Stimulated activated effector memory CD8-positive, alpha-beta T cell treated with anti-CD3 and anti-CD28 coated beads, Interleukin-12 subunit alpha, Interleukin-12 subunit beta, amount 100 ng/mL, for 72 hours (primary cell): ENCODE measurements at regions not wholly inside any gene's neighbourhood (a gene's known extent, or its start where the extent isn't known, plus 50 kb on each side); places are given as distances from the start of the nearest gene placed in this dataset.

Source experiments
- ATAC-seq: fragments of 150-1000 bp; cut with Tn5 transposase; 2 replicates; pipeline ENCODE4 v1.10.0; 2021
- DNase-seq, 2 donors: peaks; one replicate each; pipeline ENCODE4 v3.0.0; 2021 to 2022; ENCODE audit warnings: low spot score in 2 of 2
- H3K27ac Mint-ChIP-seq: one replicate; pipeline ENCODE4 v1.8.0; 2022; ENCODE audit warnings: mild to moderate bottlenecking, mixed read lengths
- H3K36me3 Mint-ChIP-seq: one replicate; pipeline ENCODE4 v1.8.0; 2022; ENCODE audit warnings: mild to moderate bottlenecking, mixed read lengths
- H3K4me1 Mint-ChIP-seq: one replicate; pipeline ENCODE4 v1.8.0; 2022; ENCODE audit warnings: mixed read lengths
- H3K4me3 Mint-ChIP-seq: one replicate; pipeline ENCODE4 v1.8.0; 2022; ENCODE audit warnings: mild to moderate bottlenecking, mixed read lengths
- H3K9me3 Mint-ChIP-seq: one replicate; pipeline ENCODE4 v1.8.0; 2022; ENCODE audit warnings: mixed read lengths

GRCh38 chr17:55645361-55645760 is 77.3 kb downstream of the TMEM100 start:
- ATAC-seq: no peak
- H3K4me1 Mint-ChIP-seq: no peaks in the 10 kb centered on the region

DNA sequence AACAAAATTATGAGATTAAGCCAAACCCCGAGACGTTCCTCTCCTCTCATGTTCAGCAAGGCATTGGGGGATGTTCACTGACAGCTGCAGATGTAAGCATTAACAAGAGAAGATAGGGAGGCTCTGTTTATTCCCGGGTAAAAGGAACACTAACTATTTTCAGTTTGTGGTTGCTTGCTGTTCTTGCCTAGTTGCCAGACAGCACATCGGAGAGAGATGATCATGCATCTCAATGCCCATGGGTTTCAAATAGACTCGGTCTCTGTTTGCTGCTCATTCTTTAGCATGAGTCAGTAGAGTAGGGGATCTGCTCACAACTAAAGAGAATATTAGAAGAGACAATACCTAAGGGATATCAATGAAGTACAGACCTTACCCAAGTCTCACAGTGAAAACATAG is 78.3 kb downstream of the TMEM100 start:
- H3K4me3 Mint-ChIP-seq: no peak overlapping the region
- ATAC-seq: no peak
- no peak overlapping the region for H3K27ac Mint-ChIP-seq
- no peaks in the 10 kb centered on the region for H3K4me1 Mint-ChIP-seq
- DNase-seq: no peak
- H3K9me3 Mint-ChIP-seq: no peaks in the 10 kb centered on the region
- no peaks in the 10 kb centered on the region for H3K36me3 Mint-ChIP-seq

More at GRCh38 chr17:55645361-55645760, 77.3 kb downstream of the TMEM100 start:
- no peak overlapping the region for H3K4me3 Mint-ChIP-seq
- no peaks in the 10 kb centered on the region for H3K36me3 Mint-ChIP-seq
- H3K9me3 Mint-ChIP-seq: no peaks in the 10 kb centered on the region
- H3K27ac Mint-ChIP-seq: no peak overlapping the region
- DNase-seq: no peak

DNA sequence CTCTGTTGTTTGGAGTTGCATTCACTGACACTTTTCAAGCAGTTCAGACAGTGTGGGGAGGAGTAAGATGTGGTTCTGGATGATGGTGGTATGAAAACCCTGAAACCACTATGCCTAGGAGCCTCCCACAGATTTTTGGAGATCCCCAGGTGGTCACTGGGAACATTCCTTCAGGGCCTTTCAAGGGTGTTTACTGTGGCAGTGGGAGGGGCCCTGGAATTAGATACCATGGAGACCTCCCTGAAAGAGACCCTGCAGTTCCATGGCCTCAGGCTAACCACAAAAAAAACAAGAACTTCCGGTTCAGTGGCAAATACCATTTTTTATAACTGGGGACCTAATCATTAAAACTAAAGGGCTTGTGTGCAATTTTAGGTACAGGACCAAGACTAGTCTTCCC is 79.9 kb downstream of the TMEM100 start:
- no peaks in the 10 kb centered on the region for H3K4me1 Mint-ChIP-seq
- H3K9me3 Mint-ChIP-seq: no peaks in the 10 kb centered on the region
- no peak for DNase-seq
- ATAC-seq: no peak
- no peaks in the 10 kb centered on the region for H3K36me3 Mint-ChIP-seq
- H3K27ac Mint-ChIP-seq: no peak overlapping the region
- H3K4me3 Mint-ChIP-seq: no peak overlapping the region

GRCh38 chr17:55641676-55642081 is 81.0 kb downstream of the TMEM100 start:
- no peaks in the 10 kb centered on the region for H3K9me3 Mint-ChIP-seq
- DNase-seq: no peak
- H3K27ac Mint-ChIP-seq: no peak overlapping the region
- no peak overlapping the region for H3K4me3 Mint-ChIP-seq
- no peaks in the 10 kb centered on the region for H3K36me3 Mint-ChIP-seq
- no peak for ATAC-seq
- H3K4me1 Mint-ChIP-seq: no peaks in the 10 kb centered on the region

GRCh38 chr17:55639096-55639495 is 83.6 kb downstream of the TMEM100 start:
- no peaks in the 10 kb centered on the region for H3K9me3 Mint-ChIP-seq
- H3K4me3 Mint-ChIP-seq: no peak overlapping the region
- H3K4me1 Mint-ChIP-seq: no peaks in the 10 kb centered on the region
- DNase-seq: no peak
- H3K27ac Mint-ChIP-seq: no peak overlapping the region
- ATAC-seq: no peak
- H3K36me3 Mint-ChIP-seq: no peaks in the 10 kb centered on the region

DNA sequence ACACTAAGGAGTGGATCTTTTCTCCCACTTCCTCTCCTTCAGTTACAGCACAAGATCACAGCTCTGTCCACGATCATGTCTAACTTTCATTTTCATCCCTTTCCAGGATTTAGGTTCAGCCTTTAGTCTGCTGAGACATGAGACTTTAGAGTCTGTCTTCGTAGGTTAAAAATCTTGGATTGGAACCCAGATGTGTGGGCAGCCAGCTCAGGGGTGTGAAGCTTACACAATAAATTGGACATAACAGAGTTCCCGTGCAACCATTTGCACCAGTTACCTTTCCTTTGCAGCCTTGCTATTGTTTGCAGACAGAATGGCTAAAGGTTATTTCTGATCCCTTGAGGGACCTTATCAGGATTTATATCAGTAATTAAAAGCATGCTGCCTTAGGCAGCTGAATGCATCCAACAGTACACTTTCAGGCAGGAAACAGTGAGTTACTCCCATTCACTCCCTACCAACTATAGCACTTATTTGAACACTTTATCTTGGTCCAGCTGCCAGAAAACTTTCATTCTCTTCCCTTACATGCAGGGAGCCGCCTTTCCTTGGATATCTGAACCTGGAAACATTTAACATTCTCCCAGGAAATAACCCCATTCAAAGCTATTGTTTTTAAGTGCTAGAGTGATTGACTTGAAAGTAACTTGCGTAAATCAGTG is 87.3 kb downstream of the TMEM100 start:
- H3K36me3 Mint-ChIP-seq: no peaks in the 10 kb centered on the region
- no peak for DNase-seq
- H3K9me3 Mint-ChIP-seq: no peaks in the 10 kb centered on the region

DNA sequence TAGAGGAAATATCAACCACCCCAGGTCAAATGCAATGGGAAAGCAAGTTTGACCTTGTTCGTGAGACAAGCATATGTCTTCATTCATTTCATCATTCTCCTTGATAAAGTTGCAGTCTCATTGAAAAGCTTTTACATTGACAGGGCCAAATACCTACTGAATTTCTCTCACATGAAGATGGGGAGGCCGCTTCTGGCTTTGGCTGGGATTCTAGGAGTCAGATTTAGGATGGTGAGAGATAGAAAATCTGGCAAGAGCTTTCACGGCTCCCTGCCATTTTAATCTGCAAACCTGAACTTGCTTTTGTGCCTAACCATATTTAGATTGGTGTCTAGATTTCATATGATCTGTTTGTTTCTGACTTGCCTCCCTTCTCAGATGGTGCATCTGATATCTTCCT is 88.0 kb downstream of the TMEM100 start:
- no peaks in the 10 kb centered on the region for H3K9me3 Mint-ChIP-seq

More for the DNA sequence above, 87.3 kb downstream of the TMEM100 start:
- H3K4me3 Mint-ChIP-seq: no peak overlapping the region
- H3K4me1 Mint-ChIP-seq: no peaks in the 10 kb centered on the region
- ATAC-seq: no peak
- H3K27ac Mint-ChIP-seq: no peak overlapping the region

GRCh38 chr17:55632893-55633292 is 89.8 kb downstream of the TMEM100 start:
- ATAC-seq: no peak
- no peak for DNase-seq
- no peak overlapping the region for H3K27ac Mint-ChIP-seq
- H3K9me3 Mint-ChIP-seq: no peaks in the 10 kb centered on the region
- no peak overlapping the region for H3K4me3 Mint-ChIP-seq
- no peaks in the 10 kb centered on the region for H3K36me3 Mint-ChIP-seq
- no peaks in the 10 kb centered on the region for H3K4me1 Mint-ChIP-seq

More for the DNA sequence above, 88.0 kb downstream of the TMEM100 start:
- ATAC-seq (no peak), DNase-seq (no peak)
- H3K4me1 Mint-ChIP-seq: no peaks in the 10 kb centered on the region
- no peak overlapping the region for H3K27ac Mint-ChIP-seq
- no peak overlapping the region for H3K4me3 Mint-ChIP-seq
- no peaks in the 10 kb centered on the region for H3K36me3 Mint-ChIP-seq

GRCh38 chr17:55632236-55632635 is 90.4 kb downstream of the TMEM100 start:
- ATAC-seq: no peak
- H3K4me3 Mint-ChIP-seq: no peak overlapping the region
- H3K36me3 Mint-ChIP-seq: no peaks in the 10 kb centered on the region
- H3K4me1 Mint-ChIP-seq: no peaks in the 10 kb centered on the region
- no peak overlapping the region for H3K27ac Mint-ChIP-seq
- H3K9me3 Mint-ChIP-seq: no peaks in the 10 kb centered on the region
- no peak for DNase-seq

GRCh38 chr17:55629995-55630394 is 92.7 kb downstream of the TMEM100 start:
- H3K36me3 Mint-ChIP-seq: no peaks in the 10 kb centered on the region
- no peak overlapping the region for H3K4me3 Mint-ChIP-seq
- H3K27ac Mint-ChIP-seq: no peak overlapping the region
- ATAC-seq: no peak
- no peaks in the 10 kb centered on the region for H3K9me3 Mint-ChIP-seq
- H3K4me1 Mint-ChIP-seq: no peaks in the 10 kb centered on the region
- DNase-seq: no peak

- no peaks in the 10 kb centered on the region for H3K9me3 Mint-ChIP-seq
- no peak overlapping the region for H3K27ac Mint-ChIP-seq
- no peaks in the 10 kb centered on the region for H3K4me1 Mint-ChIP-seq
- DNase-seq (no peak), ATAC-seq (peak; percentile 55)
- H3K36me3 Mint-ChIP-seq: no peaks in the 10 kb centered on the region
- no peak overlapping the region for H3K4me3 Mint-ChIP-seq
Observed at GRCh38 chr17:55625521-55625920, 97.1 kb downstream of the TMEM100 start.

DNA sequence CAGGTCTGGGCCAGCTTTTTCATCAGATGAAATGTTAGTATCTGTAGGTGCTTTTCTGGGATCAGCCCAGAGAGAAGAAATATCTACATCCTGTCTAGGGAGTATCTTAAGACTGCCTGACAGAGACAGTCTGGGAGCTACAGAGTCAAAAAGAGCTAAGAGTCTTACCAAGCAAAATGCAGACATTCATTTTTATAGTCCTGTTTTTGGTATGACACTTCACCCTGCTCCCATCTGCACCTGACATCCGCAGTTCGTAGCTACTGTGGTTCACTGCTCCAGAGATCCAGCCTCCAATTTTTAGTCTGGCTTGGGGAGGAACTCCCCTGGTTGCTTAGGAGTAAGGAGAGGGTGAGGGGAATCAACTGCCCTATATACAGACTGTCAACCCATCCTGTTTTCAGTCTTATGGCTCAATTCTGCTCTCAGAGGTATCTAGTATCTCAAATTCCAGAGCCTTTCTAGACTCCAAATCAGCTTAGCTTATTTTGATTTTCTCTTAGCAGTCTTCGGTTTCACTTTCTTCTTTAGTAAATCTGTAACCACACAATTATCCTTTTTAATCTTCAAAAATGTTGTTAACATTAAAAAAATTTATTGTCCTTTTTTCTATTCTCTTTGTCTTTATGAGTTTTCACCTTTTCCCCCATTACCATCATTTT is 97.8 kb downstream of the TMEM100 start:
- H3K27ac Mint-ChIP-seq: no peak overlapping the region
- no peaks in the 10 kb centered on the region for H3K36me3 Mint-ChIP-seq
- H3K4me1 Mint-ChIP-seq: no peaks in the 10 kb centered on the region
- DNase-seq: no peak
- ATAC-seq: peak; percentile 81
- no peak overlapping the region for H3K4me3 Mint-ChIP-seq
- H3K9me3 Mint-ChIP-seq: no peaks in the 10 kb centered on the region

DNA sequence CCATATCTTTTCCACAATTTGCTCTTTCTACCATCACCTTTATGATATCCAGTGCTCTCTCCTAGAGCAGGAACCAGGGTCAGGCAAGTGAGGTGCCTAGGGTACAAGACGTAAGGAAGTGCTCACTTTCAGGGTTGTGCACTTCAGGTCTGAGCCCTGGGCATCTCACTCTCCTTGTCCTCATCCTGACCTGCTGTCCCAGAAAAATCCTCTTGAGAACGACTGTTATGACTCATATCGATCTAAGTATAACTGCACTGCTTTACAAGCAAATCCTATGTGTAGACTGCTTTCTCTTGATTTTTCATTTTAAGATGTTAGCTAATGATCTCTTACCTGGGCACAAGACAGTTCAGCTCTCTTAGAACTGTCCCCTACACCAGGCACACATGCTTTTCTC is 100.1 kb downstream of the TMEM100 start:
- no peaks in the 10 kb centered on the region for H3K9me3 Mint-ChIP-seq
- H3K4me1 Mint-ChIP-seq: no peaks in the 10 kb centered on the region
- ATAC-seq (no peak), DNase-seq (no peak)
- H3K27ac Mint-ChIP-seq: no peak overlapping the region
- no peaks in the 10 kb centered on the region for H3K36me3 Mint-ChIP-seq
- no peak overlapping the region for H3K4me3 Mint-ChIP-seq

DNA sequence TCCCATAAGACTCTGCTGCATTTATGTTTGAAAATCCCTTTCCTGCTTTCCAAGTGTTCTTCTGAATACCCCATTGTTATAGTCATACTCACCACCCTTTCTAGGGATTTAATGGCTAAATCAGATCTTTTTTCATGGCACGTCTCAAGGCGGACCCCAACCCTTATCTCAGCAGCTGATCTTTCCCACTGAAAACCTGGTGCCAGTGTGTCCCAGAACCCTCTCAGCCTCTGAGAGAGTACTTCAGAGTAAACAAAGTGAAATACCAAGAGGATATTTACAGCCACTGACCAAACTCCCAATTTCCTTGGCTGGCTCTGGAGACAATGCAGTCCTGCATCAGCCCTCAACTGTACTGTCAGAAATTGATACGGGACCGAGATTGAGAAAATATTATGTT is 101.7 kb downstream of the TMEM100 start:
- Mint-ChIP-seq H3K4me3 (no peak overlapping the region), H3K36me3 (no peaks in the 10 kb centered on the region), H3K4me1 (no peaks in the 10 kb centered on the region), H3K27ac (no peak overlapping the region), H3K9me3 (no peaks in the 10 kb centered on the region)
- no peak for ATAC-seq
- no peak for DNase-seq

DNA sequence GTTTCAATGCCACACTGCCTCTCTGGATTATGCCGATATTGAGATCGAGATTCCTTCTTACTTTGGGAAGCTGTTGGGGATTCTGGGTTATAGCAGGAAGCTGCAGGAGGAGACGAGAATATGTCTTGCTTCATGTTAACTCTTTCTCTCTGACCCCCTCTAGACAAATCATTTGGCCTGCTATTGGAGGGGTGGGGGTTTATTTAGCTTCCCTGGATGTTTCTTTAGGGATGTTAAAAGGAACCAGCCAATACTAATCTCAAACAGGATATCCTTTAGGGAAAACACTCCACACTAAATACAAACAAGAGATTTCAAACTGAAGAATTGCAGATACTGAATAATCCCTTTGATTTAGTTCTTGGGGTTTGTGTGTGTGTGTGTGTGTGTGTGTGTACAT is 102.6 kb downstream of the TMEM100 start:
- no peak for DNase-seq

DNA sequence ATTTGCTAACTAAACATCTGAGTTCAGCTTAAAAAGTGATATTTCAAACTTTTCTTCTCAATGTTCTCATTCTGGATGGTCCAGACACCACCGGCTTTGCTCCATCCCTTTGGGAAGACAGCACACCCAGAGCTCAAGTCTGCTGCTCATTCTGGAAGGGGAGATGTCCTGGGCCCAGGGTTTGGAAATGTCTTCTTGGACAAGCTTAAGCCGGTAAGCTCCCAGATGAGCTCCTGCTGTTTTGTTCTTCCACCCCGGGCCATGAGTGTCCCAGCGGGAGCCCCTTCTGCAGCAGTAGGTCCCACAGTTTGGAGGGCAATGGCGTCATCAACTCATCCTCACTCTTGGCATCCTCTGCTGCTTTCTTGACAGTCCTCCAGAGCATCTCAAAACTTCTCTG is 105.2 kb downstream of the TMEM100 start:
- DNase-seq: no peak
- Mint-ChIP-seq H3K4me1 (no peaks in the 10 kb centered on the region), H3K27ac (no peak overlapping the region), H3K4me3 (no peak overlapping the region), H3K9me3 (no peaks in the 10 kb centered on the region), H3K36me3 (no peaks in the 10 kb centered on the region)
- no peak for ATAC-seq

More for the DNA sequence above, 102.6 kb downstream of the TMEM100 start:
- H3K4me1 Mint-ChIP-seq: no peaks in the 10 kb centered on the region
- no peaks in the 10 kb centered on the region for H3K36me3 Mint-ChIP-seq
- ATAC-seq: no peak
- H3K4me3 Mint-ChIP-seq: no peak overlapping the region
- no peak overlapping the region for H3K27ac Mint-ChIP-seq
- H3K9me3 Mint-ChIP-seq: no peaks in the 10 kb centered on the region
